ACC112 (cell line): ENCODE measurements at regions not wholly inside any gene's neighbourhood (a gene's known extent, or its start where the extent isn't known, plus 50 kb on each side); places are given as distances from the start of the nearest gene placed in this dataset.

ENCODE experiments used
- H2AFZ ChIP-seq: fragments of 200-600 bp; sonication (generic); one replicate; pipeline ENCODE4 v1.6.0; 2017; ENCODE audit warnings: antibody characterized with exemption, low read length; ENCODE audit not compliant: unreplicated experiment
- H3K27ac ChIP-seq: fragments of 200-600 bp; sonication (generic); 2 replicates; pipeline ENCODE4 v1.5.1; 2014; ENCODE audit warnings: low read depth, mild to moderate bottlenecking, antibody characterized with exemption, low read length, moderate library complexity
- H3K27me3 ChIP-seq: fragments of 200-600 bp; sonication (generic); 2 replicates; pipeline ENCODE4 v1.6.1; 2014; ENCODE audit warnings: mild to moderate bottlenecking, antibody characterized with exemption, low read length, moderate library complexity, mixed read lengths; ENCODE audit not compliant: insufficient read depth
- H3K36me3 ChIP-seq: fragments of 200-600 bp; sonication (generic); 2 replicates; pipeline ENCODE4 v1.6.1; 2016; ENCODE audit warnings: mild to moderate bottlenecking, antibody characterized with exemption, low read length, moderate library complexity, mixed read lengths; ENCODE audit not compliant: insufficient read depth
- H3K4me1 ChIP-seq: fragments of 200-600 bp; sonication (generic); one replicate; pipeline ENCODE4 v1.6.1; 2016; ENCODE audit warnings: low read length, mixed read lengths; ENCODE audit not compliant: insufficient read depth, unreplicated experiment, control insufficient read depth
- H3K4me3 ChIP-seq: fragments of 200-600 bp; sonication (generic); 2 replicates; pipeline ENCODE4 v1.5.1; 2014; ENCODE audit warnings: mild to moderate bottlenecking, low read depth, low read length
- H3K79me2 ChIP-seq: fragments of 200-600 bp; sonication (generic); one replicate; pipeline ENCODE4 v1.6.0; 2016; ENCODE audit warnings: low read length; ENCODE audit not compliant: control insufficient read depth, unreplicated experiment, insufficient read depth

DNA sequence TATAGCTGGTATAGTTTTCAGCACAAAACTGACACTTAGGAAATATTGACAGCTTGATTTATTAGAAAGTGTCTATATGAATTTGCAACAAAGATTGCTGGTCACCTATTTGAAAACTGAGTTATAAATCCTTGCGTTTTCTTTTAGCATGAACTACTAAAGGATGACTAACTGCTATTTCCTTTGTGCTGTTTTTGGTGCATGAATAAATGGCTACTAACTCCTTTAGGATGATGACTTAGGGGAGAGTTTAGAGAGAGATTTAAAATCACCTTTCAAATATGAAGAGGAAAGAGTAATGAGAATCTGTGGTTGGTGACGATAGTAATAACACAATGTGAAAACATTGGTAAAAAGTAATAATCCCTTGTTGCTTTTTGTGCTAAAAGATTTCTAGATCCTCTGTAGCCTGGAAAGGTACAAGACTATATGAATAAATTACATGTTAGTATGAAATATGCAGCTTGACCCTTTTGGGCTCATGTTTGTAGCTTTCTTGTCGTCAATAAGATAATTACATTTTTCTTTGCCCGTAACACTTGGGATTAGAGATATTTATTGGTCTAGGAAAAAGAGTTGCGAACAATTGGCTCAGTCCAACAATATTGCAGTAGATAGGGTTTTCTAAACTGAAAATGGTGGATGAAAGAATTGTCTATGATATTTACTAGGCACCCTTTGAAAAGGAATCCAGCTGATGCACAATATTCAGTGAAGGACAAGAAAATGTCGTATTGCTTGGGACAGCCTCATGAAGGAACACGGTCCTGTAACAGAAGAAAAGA lies 453.0 kb downstream of the ADAMTS20 start:
- Histone ChIP-seq H2AFZ (no peak overlapping the region), H3K79me2 (no peaks in the 10 kb centered on the region), H3K4me1 (no peaks in the 10 kb centered on the region), H3K4me3 (no peak overlapping the region), H3K27ac (no peak overlapping the region), H3K27me3 (no peaks in the 10 kb centered on the region), H3K36me3 (no peaks in the 10 kb centered on the region)

DNA sequence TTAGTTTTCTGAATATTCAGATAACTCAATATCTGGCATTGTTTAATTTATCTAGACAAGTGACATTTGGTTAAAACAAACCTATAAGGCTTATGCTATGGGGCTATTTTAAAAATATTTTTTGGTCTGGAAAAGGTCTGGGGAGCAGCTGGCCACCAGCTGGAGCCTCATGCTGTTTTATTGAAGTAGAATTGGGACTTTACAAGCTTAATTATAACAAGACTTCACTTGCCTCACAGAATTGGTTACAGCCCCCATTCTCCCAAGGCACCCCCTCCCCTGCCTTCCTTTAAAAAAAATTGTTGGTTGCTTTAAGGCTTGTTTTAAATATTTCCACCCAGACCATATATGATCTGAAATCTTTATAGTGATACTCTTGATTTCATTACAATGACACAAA lies 453.9 kb downstream of the ADAMTS20 start:
- Histone ChIP-seq H3K27ac (no peak overlapping the region), H3K79me2 (no peaks in the 10 kb centered on the region), H3K27me3 (no peaks in the 10 kb centered on the region), H3K36me3 (no peaks in the 10 kb centered on the region), H3K4me3 (no peak overlapping the region), H2AFZ (no peak overlapping the region), H3K4me1 (no peaks in the 10 kb centered on the region)

DNA sequence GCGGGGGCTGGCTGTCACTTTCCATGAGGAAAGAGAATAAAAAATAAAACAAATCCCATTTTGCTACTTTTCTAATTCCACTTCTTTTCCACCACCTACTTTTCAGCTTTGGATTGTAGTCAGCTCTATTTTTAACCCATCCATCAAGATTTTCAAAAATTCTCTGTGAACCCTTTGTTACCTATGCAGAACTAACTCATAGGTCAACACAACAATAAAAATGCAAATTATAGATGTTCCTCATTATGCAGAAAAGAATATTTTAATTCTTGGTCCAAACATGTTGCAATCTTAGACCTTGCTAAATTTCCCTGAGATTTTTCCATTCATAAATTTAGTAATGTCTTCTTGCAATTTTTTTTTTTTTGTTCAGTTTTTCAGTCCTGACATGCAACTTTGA lies 454.5 kb downstream of the ADAMTS20 start:
- H2AFZ ChIP-seq, result no peak overlapping the region
- no peak overlapping the region for H3K27ac ChIP-seq
- no peak overlapping the region for H3K4me3 ChIP-seq
- H3K36me3 ChIP-seq, result no peaks in the 10 kb centered on the region
- H3K27me3 ChIP-seq, result no peaks in the 10 kb centered on the region
- H3K4me1 ChIP-seq, result no peaks in the 10 kb centered on the region
- no peaks in the 10 kb centered on the region for H3K79me2 ChIP-seq

DNA sequence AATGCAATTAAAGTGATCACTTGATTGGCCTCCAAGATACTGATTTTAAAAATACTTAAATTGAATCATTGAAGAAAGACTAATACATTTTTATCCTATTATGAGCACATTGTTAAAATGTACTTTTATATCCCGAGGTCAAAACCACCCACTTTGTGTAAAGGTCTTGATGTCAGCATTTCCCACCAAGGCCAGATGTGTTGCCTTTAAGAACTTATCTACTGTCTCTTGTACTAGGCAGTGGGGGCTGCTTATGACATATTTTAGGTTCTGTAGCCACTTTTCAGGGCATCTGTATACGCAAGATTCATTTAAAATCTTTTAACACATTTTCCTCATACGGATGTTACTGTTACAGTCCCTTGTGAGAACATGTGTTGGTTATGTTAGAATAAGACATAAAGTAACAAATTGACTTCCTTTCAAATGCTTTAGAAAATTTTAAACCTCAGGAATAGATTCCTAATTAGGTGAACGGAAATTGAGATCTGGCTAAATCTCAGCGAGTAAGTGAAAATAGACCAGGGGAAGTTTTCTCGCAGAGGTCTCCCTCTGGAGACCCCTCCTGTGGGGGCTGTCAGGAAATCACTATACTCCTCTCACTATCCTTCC lies 456.2 kb downstream of the ADAMTS20 start:
- H3K36me3 ChIP-seq, result no peaks in the 10 kb centered on the region
- H3K79me2 ChIP-seq, result no peaks in the 10 kb centered on the region
- H2AFZ ChIP-seq, result no peak overlapping the region
- no peak overlapping the region for H3K27ac ChIP-seq
- H3K4me1 ChIP-seq, result no peaks in the 10 kb centered on the region
- H3K27me3 ChIP-seq, result no peaks in the 10 kb centered on the region
- no peak overlapping the region for H3K4me3 ChIP-seq

DNA sequence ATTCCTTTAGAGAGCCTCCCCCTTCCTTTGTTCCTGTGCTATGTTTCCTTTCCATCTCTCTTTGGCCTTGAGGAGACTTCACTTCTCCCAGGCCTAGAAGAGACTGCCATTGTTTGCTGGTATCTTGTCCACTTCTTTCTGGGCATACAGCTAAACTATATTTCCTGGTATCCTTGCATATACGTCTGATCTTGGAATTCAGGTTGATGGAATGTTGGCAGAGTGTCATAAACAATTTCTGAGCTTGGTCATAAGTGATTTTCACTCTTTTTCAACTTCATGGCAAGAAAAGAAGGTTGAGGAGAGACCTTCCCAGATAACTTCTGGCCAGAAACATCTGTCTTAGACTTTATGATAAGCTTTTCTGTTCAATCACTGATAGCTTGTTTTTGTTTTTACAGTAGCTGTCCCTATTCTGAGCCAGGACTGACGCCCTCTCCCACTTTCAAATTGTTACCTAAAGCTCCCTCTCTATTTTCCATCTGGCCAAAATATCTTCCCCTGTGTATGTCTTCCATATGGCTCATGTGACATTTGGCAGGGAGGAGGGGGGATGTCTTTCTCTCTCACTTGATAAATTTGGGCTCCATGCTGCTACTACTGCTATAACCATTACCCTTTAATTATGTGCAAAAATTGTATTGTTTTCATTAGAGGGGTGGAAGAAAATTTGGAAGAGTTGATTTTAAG lies 457.0 kb downstream of the ADAMTS20 start:
- H3K27me3 ChIP-seq, result no peaks in the 10 kb centered on the region
- no peak overlapping the region for H3K27ac ChIP-seq
- H3K79me2 ChIP-seq, result no peaks in the 10 kb centered on the region
- H3K4me3 ChIP-seq, result no peak overlapping the region
- H2AFZ ChIP-seq, result no peak overlapping the region
- no peaks in the 10 kb centered on the region for H3K36me3 ChIP-seq
- H3K4me1 ChIP-seq, result no peaks in the 10 kb centered on the region

DNA sequence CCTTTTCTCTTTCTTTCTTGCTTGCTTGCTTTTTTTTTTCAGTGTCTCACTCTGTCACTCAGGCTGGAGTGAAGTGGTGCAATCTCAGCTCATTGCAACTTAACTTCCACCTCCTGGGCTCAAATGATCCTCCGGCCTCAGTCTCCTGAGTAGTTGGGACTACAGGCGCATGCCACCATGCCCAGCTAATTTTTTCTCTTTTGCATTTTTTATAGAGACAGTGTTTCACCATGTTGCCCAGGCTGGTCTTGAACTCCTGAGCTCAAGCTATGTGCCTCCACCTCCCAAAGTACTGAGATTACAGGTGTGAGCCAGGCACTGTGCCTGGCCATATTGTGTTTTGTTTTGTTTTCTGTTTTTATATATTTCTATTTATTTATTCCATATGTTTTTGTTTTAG lies 461.0 kb downstream of the ADAMTS20 start:
- Histone ChIP-seq H3K27ac (no peak overlapping the region), H3K27me3 (no peaks in the 10 kb centered on the region), H3K79me2 (no peaks in the 10 kb centered on the region), H3K36me3 (no peaks in the 10 kb centered on the region), H3K4me1 (no peaks in the 10 kb centered on the region), H2AFZ (no peak overlapping the region), H3K4me3 (no peak overlapping the region)

DNA sequence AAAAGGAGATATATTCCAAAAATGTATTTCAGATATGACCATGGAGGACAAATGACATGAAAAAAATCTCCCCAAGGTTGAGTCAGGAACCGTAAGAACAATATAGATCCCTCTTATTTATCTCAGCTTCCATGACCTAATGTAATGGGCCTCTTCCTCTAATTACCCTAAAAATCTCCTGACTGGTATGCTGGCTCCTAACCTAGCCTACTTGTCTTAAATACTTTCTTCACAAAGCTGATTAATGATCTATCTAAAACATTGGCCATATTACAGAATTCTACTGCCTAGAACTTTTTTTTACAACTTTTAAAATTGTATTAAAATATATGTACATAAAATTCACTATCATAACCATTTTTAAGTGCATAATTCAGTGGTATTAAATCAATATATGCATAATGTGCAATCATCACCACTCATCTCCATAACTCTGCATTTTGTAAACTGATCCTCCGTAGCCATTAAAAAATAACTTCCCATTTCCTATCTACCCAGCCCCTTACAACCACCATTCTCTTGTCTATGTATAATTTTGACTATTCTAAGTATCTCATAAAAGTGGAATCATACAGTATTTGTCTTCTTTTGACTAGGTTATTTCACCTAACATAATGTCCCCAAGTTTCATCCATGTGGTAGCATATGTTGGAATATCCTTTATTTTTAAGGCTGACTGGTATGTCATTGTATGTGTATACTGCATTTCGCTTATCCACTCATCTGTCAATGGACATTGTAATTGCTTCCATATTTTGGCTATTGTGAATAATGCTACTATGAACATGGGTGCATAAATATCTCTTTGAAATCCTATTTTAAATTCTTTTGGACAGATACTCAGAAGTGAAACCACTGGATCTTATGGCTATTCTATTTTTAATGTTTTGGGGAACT lies 464.6 kb downstream of the ADAMTS20 start:
- H3K4me1 ChIP-seq, result no peaks in the 10 kb centered on the region
- H2AFZ ChIP-seq, result no peak overlapping the region
- no peaks in the 10 kb centered on the region for H3K79me2 ChIP-seq

DNA sequence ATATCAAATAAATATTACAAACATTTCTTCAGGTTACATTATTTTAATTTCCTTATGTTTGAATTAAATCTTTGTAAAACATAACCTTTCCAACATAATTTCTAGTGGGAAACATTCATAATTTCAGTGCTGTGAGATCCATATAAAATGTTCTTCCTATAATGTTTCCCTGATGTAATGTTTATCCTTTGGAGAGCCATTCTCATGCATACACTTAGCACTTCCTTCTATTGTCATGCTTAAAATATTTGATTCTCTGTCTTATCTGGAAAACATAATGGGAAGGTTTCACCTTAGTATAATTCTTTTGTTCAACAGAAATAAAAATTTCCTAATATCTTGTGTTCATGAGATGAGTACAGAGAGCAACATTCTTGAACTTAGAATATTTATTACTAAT lies 472.5 kb downstream of the ADAMTS20 start:
- no peaks in the 10 kb centered on the region for H3K27me3 ChIP-seq

More for the DNA sequence above, 464.6 kb downstream of the ADAMTS20 start:
- Histone ChIP-seq H3K27ac (no peak overlapping the region), H3K4me3 (no peak overlapping the region), H3K27me3 (no peaks in the 10 kb centered on the region), H3K36me3 (no peaks in the 10 kb centered on the region)

DNA sequence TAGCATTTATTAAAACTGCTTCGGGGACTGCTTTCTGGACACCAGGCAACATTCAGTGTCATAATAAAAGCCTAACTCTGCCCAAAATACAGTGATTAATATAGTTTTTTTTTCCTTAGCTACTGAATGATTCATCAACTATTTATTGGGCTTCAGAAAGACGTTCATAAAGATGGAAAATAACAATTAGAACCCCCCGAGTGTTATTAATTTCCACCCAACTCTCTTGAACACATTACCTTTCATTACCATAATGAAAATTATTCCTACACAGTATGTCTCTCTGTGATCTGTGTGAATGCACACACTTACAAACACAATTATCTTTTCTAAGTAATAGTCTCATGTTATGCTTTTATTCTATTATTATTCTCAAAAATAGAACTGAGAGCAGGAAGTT lies 473.0 kb downstream of the ADAMTS20 start:
- Histone ChIP-seq H2AFZ (no peak overlapping the region), H3K79me2 (no peaks in the 10 kb centered on the region), H3K4me1 (no peaks in the 10 kb centered on the region), H3K27me3 (no peaks in the 10 kb centered on the region), H3K27ac (no peak overlapping the region), H3K4me3 (no peak overlapping the region), H3K36me3 (no peaks in the 10 kb centered on the region)

More for the DNA sequence above, 472.5 kb downstream of the ADAMTS20 start:
- Histone ChIP-seq H3K36me3 (no peaks in the 10 kb centered on the region), H3K4me3 (no peak overlapping the region), H3K4me1 (no peaks in the 10 kb centered on the region), H3K79me2 (no peaks in the 10 kb centered on the region), H2AFZ (no peak overlapping the region), H3K27ac (no peak overlapping the region)

DNA sequence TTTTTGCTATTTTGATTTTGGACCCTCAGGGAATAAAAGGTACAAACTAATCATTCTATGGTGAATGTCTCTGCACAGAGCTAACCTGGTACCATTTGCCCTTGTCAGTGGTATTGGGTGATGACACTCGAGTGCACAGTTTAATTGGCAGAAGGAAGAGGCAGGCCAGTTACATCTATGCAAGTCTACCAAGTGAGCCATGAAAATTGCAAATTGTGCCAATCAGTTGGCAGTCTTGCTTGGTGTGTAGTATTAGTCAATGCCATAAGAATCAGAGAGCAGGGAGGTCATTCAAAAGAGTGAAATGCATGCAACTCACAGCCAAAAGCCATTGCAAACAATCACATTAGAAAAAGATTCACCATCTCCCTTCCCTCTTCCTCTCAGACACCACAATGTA lies 479.6 kb downstream of the ADAMTS20 start:
- H3K27ac ChIP-seq, result no peak overlapping the region
- no peaks in the 10 kb centered on the region for H3K36me3 ChIP-seq
- H3K27me3 ChIP-seq, result no peaks in the 10 kb centered on the region
- H2AFZ ChIP-seq, result no peak overlapping the region
- no peaks in the 10 kb centered on the region for H3K79me2 ChIP-seq
- H3K4me3 ChIP-seq, result no peak overlapping the region
- H3K4me1 ChIP-seq, result peaks cover 9% of the 10 kb centered on the region
